ENCODE measurements at regions not wholly inside any gene's neighbourhood (a gene's known extent, or its start where the extent isn't known, plus 50 kb on each side); places are given as distances from the start of the nearest gene placed in this dataset.

GRCh38 chrX:115988825-115989224, 181.7 kb upstream of the AGTR2 start:
- no peak for DNase-seq (ENCODE audit: extremely low spot score)
- Histone ChIP-seq H3K9me3 (peaks cover 0 to 10% (median 0%) of the 10 kb centered on the region in 4 donors), H3K36me3 (no peaks in the 10 kb centered on the region), H3K27me3 (peaks cover 0 to 2% (median 0%) of the 10 kb centered on the region in 4 donors), H3K4me3 (no peak overlapping the region), H3K4me1 (no peaks in the 10 kb centered on the region), H3K27ac (replicated peaks in 1 of 4) (no peak overlapping the region)
- 22% methylated on average over 3 of the region's 3 CpGs for WGBS
- no peak for TF ChIP-seq EP300 (IDR thresholded peaks at IDR 0.05)
- no peak for TF ChIP-seq POLR2AphosphoS5 (IDR thresholded peaks at IDR 0.05)
- TF ChIP-seq, protein P1, sequence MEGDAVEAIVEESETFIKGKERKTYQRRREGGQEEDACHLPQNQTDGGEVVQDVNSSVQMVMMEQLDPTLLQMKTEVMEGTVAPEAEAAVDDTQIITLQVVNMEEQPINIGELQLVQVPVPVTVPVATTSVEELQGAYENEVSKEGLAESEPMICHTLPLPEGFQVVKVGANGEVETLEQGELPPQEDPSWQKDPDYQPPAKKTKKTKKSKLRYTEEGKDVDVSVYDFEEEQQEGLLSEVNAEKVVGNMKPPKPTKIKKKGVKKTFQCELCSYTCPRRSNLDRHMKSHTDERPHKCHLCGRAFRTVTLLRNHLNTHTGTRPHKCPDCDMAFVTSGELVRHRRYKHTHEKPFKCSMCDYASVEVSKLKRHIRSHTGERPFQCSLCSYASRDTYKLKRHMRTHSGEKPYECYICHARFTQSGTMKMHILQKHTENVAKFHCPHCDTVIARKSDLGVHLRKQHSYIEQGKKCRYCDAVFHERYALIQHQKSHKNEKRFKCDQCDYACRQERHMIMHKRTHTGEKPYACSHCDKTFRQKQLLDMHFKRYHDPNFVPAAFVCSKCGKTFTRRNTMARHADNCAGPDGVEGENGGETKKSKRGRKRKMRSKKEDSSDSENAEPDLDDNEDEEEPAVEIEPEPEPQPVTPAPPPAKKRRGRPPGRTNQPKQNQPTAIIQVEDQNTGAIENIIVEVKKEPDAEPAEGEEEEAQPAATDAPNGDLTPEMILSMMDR (IDR thresholded peaks at IDR 0.05): no peak
- no peak for TF ChIP-seq POLR2A (IDR thresholded peaks at IDR 0.05; ENCODE audit: low read depth)
- intact Hi-C loops (cut with DNase I): no loop called here

DNA sequence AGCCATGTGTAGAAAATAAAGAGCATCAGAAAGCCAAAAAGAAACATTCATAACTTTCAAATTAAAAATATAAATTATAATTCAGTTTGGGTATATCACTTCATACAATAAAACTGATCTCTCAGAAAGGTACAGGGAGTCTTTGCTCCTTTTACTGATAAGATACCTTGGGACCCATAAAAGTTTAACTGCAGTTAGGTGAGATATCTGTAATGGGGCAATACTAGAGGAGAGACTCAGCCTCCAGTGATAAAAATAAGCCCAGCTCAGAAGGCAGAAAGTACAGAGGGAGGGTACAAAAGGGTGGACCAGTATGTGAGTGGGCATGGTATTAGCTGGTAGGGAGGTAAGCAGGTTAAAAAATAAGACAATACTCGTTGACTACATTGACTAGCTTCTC, 180.9 kb upstream of the AGTR2 start:
- Histone ChIP-seq H3K4me1 (no peaks in the 10 kb centered on the region), H3K36me3 (no peaks in the 10 kb centered on the region), H3K27me3 (no peaks in the 10 kb centered on the region), H3K4me3 (no peak overlapping the region), H3K9me3 (peaks cover 0 to 10% (median 0%) of the 10 kb centered on the region in 4 donors), H3K27ac (replicated peaks in 1 of 4) (no peak overlapping the region)
- DNase-seq (ENCODE audit: extremely low spot score): no peak
- TF ChIP-seq EP300 (IDR thresholded peaks at IDR 0.05): no peak
- no peak for TF ChIP-seq POLR2AphosphoS5 (IDR thresholded peaks at IDR 0.05)
- TF ChIP-seq, protein P1 (IDR thresholded peaks at IDR 0.05): no peak
- no peak for TF ChIP-seq POLR2A (IDR thresholded peaks at IDR 0.05; ENCODE audit: low read depth)
- intact Hi-C loops (cut with DNase I): no loop called here
- WGBS: 30% methylated on average over 1 of the region's 1 CpG

DNA sequence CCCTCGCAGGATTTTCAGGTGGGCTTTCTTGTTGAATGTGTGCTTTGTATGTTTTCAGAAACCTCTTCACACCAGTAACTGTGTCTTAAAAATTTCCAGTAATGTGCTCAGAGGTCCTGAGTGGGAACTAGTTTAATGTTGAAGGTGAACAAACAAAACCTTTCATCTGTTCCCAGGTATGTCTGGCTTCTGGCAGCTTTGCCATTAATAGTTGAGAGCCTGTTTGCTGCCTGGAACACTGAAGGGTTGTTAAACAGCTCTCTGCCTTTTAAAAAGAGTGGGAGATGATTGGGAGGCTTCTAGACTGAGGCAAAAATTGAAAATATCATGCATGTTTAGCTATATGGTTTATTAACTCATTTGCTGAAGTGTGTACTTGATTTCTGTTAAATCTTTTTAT, 161.2 kb upstream of the AGTR2 start:
- intact Hi-C loops (cut with DNase I): no loop called here
- no peak for DNase-seq (ENCODE audit: extremely low spot score)
- 83% methylated on average over 1 of the region's 1 CpG for WGBS
- Histone ChIP-seq H3K27me3 (no peaks in the 10 kb centered on the region), H3K9me3 (no peaks in the 10 kb centered on the region), H3K4me3 (no peak overlapping the region), H3K4me1 (no peaks in the 10 kb centered on the region), H3K36me3 (no peaks in the 10 kb centered on the region), H3K27ac (replicated peaks in 1 of 4) (no peak overlapping the region)
- TF ChIP-seq, protein P1 (IDR thresholded peaks at IDR 0.05): no peak
- TF ChIP-seq POLR2A (IDR thresholded peaks at IDR 0.05; ENCODE audit: low read depth) (no peak), POLR2AphosphoS5 (IDR thresholded peaks at IDR 0.05) (no peak), EP300 (IDR thresholded peaks at IDR 0.05) (no peak)

- Histone ChIP-seq H3K9me3 (no peaks in the 10 kb centered on the region), H3K4me3 (no peak overlapping the region), H3K27me3 (no peaks in the 10 kb centered on the region), H3K36me3 (no peaks in the 10 kb centered on the region), H3K4me1 (no peaks in the 10 kb centered on the region), H3K27ac (replicated peaks in 1 of 4) (no peak overlapping the region)
- no peak for DNase-seq (ENCODE audit: extremely low spot score)
- TF ChIP-seq, protein P1 (IDR thresholded peaks at IDR 0.05): no peak
- no peak for TF ChIP-seq POLR2A (IDR thresholded peaks at IDR 0.05; ENCODE audit: low read depth)
- no peak for TF ChIP-seq POLR2AphosphoS5 (IDR thresholded peaks at IDR 0.05)
- TF ChIP-seq EP300 (IDR thresholded peaks at IDR 0.05): no peak
- intact Hi-C loops (cut with DNase I): no loop called here
- WGBS: 21% methylated on average over 8 of the region's 8 CpGs
These were observed 160.5 kb upstream of the AGTR2 start for GRCh38 chrX:116009861-116010710.
